ENCODE measurements at regions not wholly inside any gene's neighbourhood (a gene's known extent, or its start where the extent isn't known, plus 50 kb on each side); places are given as distances from the start of the nearest gene placed in this dataset.
A peak's percentile ranks its signal among the peaks of the same experiment; 100 is the strongest.

DNA sequence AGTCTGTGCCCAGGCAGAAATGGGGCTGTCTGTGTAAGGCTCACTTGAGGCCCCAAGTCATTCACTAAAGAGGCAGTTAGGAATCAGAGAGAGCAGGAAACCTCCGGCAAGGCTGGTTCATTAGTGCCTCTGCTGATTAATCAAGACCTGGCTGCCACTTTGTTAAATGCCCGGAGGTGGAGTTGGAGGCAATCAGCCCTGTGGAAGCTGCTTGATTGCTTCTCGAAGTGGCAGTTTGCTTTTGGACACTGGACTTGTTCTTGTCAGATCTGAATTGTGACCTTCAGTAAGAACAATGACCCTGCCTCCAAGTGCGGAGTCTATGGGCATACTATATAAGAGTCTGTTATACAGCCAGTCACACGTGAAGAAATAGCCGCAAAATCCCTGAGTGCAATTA, 183.9 kb upstream of the LINC00305 start:
- WGBS, 2 donors = 47 to 49% methylated on average over 6 of the region's 6 CpGs
- Histone ChIP-seq H3K4me1 (no peaks in the 10 kb centered on the region), H3K4me3 (no peak overlapping the region), H3K27me3 (no peaks in the 10 kb centered on the region), H3K36me3 (replicated peaks in 1 of 2; ENCODE audit: insufficient read depth in 1 of 2, low read depth in 2 of 2) (no peaks in the 10 kb centered on the region), H3K9me3 (no peaks in the 10 kb centered on the region), H3K27ac (no peak overlapping the region)
- ATAC-seq = no peak
- no peak for DNase-seq
- TF ChIP-seq POLR2A (IDR thresholded peaks at IDR 0.05) = no peak
- TF ChIP-seq, protein P1, sequence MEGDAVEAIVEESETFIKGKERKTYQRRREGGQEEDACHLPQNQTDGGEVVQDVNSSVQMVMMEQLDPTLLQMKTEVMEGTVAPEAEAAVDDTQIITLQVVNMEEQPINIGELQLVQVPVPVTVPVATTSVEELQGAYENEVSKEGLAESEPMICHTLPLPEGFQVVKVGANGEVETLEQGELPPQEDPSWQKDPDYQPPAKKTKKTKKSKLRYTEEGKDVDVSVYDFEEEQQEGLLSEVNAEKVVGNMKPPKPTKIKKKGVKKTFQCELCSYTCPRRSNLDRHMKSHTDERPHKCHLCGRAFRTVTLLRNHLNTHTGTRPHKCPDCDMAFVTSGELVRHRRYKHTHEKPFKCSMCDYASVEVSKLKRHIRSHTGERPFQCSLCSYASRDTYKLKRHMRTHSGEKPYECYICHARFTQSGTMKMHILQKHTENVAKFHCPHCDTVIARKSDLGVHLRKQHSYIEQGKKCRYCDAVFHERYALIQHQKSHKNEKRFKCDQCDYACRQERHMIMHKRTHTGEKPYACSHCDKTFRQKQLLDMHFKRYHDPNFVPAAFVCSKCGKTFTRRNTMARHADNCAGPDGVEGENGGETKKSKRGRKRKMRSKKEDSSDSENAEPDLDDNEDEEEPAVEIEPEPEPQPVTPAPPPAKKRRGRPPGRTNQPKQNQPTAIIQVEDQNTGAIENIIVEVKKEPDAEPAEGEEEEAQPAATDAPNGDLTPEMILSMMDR (IDR thresholded peaks at IDR 0.05) = no peak
- intact Hi-C loops (cut with DNase I) = no loop called here

DNA sequence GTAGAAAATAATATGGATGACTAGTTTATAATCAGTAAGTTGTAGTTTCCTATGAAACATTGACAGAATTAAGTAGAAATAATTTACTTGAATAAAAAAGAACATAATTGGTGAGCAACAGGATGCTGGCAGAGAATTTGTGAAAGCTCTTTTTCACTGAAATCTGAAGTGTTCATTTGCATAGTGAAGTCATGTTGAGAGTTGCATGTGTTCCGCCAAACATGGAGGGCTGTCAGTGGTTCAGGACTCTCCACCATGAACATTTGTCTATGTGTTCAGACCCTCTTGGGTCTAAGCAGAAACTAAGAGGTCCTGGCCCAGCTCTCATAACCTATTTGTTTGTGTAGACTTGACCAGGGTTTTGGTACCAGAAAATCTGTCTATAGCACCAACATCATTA, 182.5 kb upstream of the LINC00305 start:
- Histone ChIP-seq H3K4me3 (no peak overlapping the region), H3K27me3 (no peaks in the 10 kb centered on the region), H3K27ac (no peak overlapping the region), H3K36me3 (replicated peaks in 1 of 2; ENCODE audit: insufficient read depth in 1 of 2, low read depth in 2 of 2) (no peaks in the 10 kb centered on the region), H3K9me3 (no peaks in the 10 kb centered on the region), H3K4me1 (no peaks in the 10 kb centered on the region)
- no peak for ATAC-seq
- WGBS, 2 donors = 77 to 89% methylated on average over 1 of the region's 1 CpG
- intact Hi-C loops (cut with DNase I) = no loop called here
- TF ChIP-seq, protein P1 (IDR thresholded peaks at IDR 0.05) = no peak
- TF ChIP-seq POLR2A (IDR thresholded peaks at IDR 0.05) = no peak
- no peak for DNase-seq

DNA sequence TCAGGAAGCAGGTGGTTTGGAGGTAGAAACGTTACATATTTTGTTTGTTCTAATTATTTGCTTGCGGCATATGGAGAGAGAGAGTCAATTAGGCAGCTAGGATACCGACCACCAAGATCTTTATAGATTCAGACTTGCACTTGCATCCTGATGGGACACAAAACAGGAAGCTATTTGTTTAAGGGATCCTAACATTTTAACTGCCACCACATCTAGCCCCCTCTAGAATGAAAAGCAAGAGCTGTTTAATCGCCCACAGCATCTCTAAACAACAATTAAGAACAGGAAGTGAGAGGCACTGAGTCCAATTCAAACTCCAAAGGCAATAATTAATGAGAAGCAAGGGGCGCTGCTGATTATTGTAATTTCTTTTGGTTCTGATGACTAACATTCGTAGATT, 182.0 kb upstream of the LINC00305 start:
- no peak for TF ChIP-seq POLR2A (IDR thresholded peaks at IDR 0.05)
- intact Hi-C loops (cut with DNase I) = no loop called here
- WGBS, 2 donors = 49 to 53% methylated on average over 6 of the region's 6 CpGs
- Histone ChIP-seq H3K9me3 (no peaks in the 10 kb centered on the region), H3K27me3 (no peaks in the 10 kb centered on the region), H3K36me3 (replicated peaks in 1 of 2; ENCODE audit: insufficient read depth in 1 of 2, low read depth in 2 of 2) (no peaks in the 10 kb centered on the region), H3K4me3 (no peak overlapping the region), H3K4me1 (no peaks in the 10 kb centered on the region), H3K27ac (no peak overlapping the region)
- DNase-seq (no peak), ATAC-seq (no peak)

DNA sequence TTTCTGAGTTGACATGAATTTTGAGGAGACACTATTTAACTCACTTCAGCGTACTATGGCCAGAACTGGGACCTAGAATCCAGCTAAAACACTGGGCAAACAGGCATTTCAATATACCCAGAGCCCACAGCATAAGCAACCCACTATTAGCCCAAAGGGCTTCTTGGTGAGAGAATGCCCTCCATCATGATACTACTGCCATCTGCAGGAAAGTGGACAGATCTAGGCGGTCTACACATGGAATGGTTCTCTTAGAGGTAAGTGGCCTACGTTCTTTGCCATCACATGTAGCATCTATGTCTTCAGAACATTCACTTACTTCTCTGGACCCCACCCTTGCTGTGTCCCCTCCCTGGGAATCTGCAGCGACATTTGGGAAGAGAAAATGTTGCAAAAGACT, 181.3 kb upstream of the LINC00305 start:
- 56 to 70% methylated on average over 4 of the region's 4 CpGs for WGBS, 2 donors

DNA sequence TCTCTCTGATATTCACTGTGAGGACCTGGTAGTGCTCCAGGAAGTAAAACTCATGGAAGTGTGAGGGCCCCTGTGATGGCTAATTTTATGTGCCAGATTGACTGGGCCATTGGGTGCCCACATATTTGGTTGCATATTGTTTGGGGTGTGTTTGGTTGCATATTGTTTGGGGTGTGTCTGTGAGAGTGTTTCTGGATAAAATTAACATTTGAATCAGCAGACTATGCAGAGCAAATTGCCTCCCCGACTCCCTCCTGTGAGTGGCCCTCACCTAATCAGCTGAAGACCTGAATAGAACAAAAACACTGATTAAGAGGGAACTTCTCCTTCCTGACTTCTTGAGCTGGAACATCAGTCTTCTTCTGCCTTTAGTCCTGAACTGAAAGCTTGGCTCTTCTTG, 173.3 kb upstream of the LINC00305 start:
- DNase-seq (no peak), ATAC-seq (no peak)
- H3K4me3 ChIP-seq = no peak overlapping the region
- H3K36me3 ChIP-seq (replicated peaks in 1 of 2; ENCODE audit: insufficient read depth in 1 of 2, low read depth in 2 of 2) = no peaks in the 10 kb centered on the region
- no peaks in the 10 kb centered on the region for H3K27me3 ChIP-seq
- H3K9me3 ChIP-seq = no peaks in the 10 kb centered on the region
- intact Hi-C loops (cut with DNase I) = no loop called here
- WGBS, 2 donors = 57 to 64% methylated on average over 1 of the region's 1 CpG
- TF ChIP-seq, protein P1 (IDR thresholded peaks at IDR 0.05) = no peak
- no peak for TF ChIP-seq POLR2A (IDR thresholded peaks at IDR 0.05)
- H3K4me1 ChIP-seq = no peaks in the 10 kb centered on the region
- no peak overlapping the region for H3K27ac ChIP-seq

More for the DNA sequence above, 181.3 kb upstream of the LINC00305 start:
- intact Hi-C loops (cut with DNase I) = no loop called here
- Histone ChIP-seq H3K27ac (no peak overlapping the region), H3K9me3 (no peaks in the 10 kb centered on the region), H3K27me3 (no peaks in the 10 kb centered on the region), H3K36me3 (replicated peaks in 1 of 2; ENCODE audit: insufficient read depth in 1 of 2, low read depth in 2 of 2) (no peaks in the 10 kb centered on the region), H3K4me1 (no peaks in the 10 kb centered on the region), H3K4me3 (no peak overlapping the region)
- no peak for TF ChIP-seq POLR2A (IDR thresholded peaks at IDR 0.05)
- TF ChIP-seq, protein P1 (IDR thresholded peaks at IDR 0.05) = peak in 1 of 7 experiments; percentile 15
- ATAC-seq (no peak), DNase-seq (no peak)

Data from body of pancreas (tissue), 4 donors.